ENCODE measurements at regions not wholly inside any gene's neighbourhood (a gene's known extent, or its start where the extent isn't known, plus 50 kb on each side); places are given as distances from the start of the nearest gene placed in this dataset.

DNA sequence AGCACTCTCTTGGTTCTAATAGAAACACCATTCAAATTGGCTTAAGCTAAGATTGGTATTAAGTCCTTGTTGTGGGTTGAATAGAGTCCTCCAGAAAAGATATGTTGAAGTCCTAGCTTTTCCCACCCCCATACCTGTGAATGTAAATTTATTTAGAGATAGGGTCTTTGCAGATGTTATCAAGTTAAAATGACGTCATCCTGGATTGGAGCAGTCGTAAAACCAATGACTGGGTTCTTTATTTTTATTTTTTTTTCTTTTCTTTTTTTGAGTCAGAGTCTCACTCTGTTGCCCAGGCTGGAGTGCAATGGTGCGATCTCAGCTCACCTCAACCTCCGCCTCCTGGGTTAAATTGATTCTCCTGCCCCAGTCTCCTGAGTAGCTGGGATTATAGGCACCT is 658.6 kb upstream of the RBFOX1 start:
- no peak for DNase-seq
- Histone ChIP-seq H3K36me3 (ENCODE audit: control insufficient read depth in 4 of 4, insufficient read depth in 4 of 4, low read length in 4 of 4) (no peaks in the 10 kb centered on the region), H3K9me3 (ENCODE audit: control insufficient read depth in 4 of 4, insufficient read depth in 3 of 4, low read length in 3 of 4) (no peaks in the 10 kb centered on the region), H3K4me3 (no peak overlapping the region), H3K27me3 (ENCODE audit: control insufficient read depth in 3 of 3, insufficient read depth in 3 of 3, low read length in 2 of 3) (no peaks in the 10 kb centered on the region), H3K4me1 (ENCODE audit: control insufficient read depth in 5 of 5, insufficient read depth in 5 of 5, low read length in 5 of 5) (no peaks in the 10 kb centered on the region), H3K27ac (ENCODE audit: low read depth in 1 of 2, low read length in 1 of 2) (no peak overlapping the region), H3K9ac (ENCODE audit: insufficient read depth in 1 of 2, low read length in 2 of 2) (no peak overlapping the region)
- 85 to 89% methylated on average over 4 of the region's 4 CpGs for WGBS, 2 donors
- TF ChIP-seq, protein P1, sequence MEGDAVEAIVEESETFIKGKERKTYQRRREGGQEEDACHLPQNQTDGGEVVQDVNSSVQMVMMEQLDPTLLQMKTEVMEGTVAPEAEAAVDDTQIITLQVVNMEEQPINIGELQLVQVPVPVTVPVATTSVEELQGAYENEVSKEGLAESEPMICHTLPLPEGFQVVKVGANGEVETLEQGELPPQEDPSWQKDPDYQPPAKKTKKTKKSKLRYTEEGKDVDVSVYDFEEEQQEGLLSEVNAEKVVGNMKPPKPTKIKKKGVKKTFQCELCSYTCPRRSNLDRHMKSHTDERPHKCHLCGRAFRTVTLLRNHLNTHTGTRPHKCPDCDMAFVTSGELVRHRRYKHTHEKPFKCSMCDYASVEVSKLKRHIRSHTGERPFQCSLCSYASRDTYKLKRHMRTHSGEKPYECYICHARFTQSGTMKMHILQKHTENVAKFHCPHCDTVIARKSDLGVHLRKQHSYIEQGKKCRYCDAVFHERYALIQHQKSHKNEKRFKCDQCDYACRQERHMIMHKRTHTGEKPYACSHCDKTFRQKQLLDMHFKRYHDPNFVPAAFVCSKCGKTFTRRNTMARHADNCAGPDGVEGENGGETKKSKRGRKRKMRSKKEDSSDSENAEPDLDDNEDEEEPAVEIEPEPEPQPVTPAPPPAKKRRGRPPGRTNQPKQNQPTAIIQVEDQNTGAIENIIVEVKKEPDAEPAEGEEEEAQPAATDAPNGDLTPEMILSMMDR (IDR thresholded peaks at IDR 0.05; ENCODE audit: control extremely low read depth, extremely low read depth): no peak
- no peak for ATAC-seq (ENCODE audit: insufficient read depth, low FRiP score)

DNA sequence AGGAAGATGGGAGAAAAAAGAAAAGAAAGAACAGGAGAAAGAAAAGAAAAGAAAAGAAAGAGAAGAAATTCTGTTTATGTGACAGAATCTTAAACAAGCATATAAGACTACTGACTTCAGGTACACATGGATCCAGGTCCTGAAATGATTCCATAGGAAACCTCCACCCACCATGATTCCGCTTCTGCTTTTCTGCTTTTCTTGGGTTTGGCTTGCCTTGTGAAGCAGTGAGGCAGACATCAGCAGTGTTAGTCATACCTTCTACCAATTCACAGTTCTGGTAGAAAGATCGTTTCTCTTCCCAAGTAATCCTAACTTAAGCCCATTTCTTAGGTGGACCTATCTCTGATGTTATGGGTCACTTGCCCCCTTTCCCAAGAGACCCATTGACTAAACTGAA is 660.1 kb upstream of the RBFOX1 start:
- DNase-seq (no peak), ATAC-seq (ENCODE audit: insufficient read depth, low FRiP score) (no peak)
- Histone ChIP-seq H3K27ac (ENCODE audit: low read depth in 1 of 2, low read length in 1 of 2) (no peak overlapping the region), H3K27me3 (ENCODE audit: control insufficient read depth in 3 of 3, insufficient read depth in 3 of 3, low read length in 2 of 3) (no peaks in the 10 kb centered on the region), H3K9ac (ENCODE audit: insufficient read depth in 1 of 2, low read length in 2 of 2) (no peak overlapping the region), H3K36me3 (ENCODE audit: control insufficient read depth in 4 of 4, insufficient read depth in 4 of 4, low read length in 4 of 4) (no peaks in the 10 kb centered on the region), H3K4me1 (ENCODE audit: control insufficient read depth in 5 of 5, insufficient read depth in 5 of 5, low read length in 5 of 5) (no peaks in the 10 kb centered on the region), H3K9me3 (ENCODE audit: control insufficient read depth in 4 of 4, insufficient read depth in 3 of 4, low read length in 3 of 4) (no peaks in the 10 kb centered on the region), H3K4me3 (no peak overlapping the region)
- TF ChIP-seq, protein P1 (IDR thresholded peaks at IDR 0.05; ENCODE audit: control extremely low read depth, extremely low read depth): no peak
- whole genome bisulfite sequencing, 2 donors: 62 to 77% methylated on average over 2 of the region's 2 CpGs

DNA sequence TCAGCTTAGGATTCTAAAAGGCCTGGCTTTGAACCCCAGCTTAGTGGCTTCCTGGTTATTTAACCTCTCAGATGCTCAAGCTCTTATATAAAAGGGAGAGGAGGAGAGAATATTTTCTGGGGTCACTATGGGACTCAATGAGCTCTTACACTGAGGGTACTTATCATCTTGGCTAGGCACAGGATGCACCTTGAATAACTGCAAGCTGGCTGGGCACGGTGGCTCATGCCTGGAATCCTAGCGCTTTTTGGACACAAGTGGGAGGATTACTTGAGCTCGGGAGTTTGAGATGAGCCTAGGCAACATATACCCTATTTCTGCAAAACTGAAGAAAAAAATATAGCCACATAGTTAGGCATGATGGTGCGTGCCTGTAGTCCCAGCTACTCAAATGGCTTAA is 665.3 kb upstream of the RBFOX1 start:
- Histone ChIP-seq H3K9me3 (ENCODE audit: control insufficient read depth in 4 of 4, insufficient read depth in 3 of 4, low read length in 3 of 4) (no peaks in the 10 kb centered on the region), H3K4me3 (no peak overlapping the region), H3K4me1 (ENCODE audit: control insufficient read depth in 5 of 5, insufficient read depth in 5 of 5, low read length in 5 of 5) (no peaks in the 10 kb centered on the region), H3K36me3 (ENCODE audit: control insufficient read depth in 4 of 4, insufficient read depth in 4 of 4, low read length in 4 of 4) (no peaks in the 10 kb centered on the region), H3K9ac (ENCODE audit: insufficient read depth in 1 of 2, low read length in 2 of 2) (no peak overlapping the region), H3K27me3 (ENCODE audit: control insufficient read depth in 3 of 3, insufficient read depth in 3 of 3, low read length in 2 of 3) (no peaks in the 10 kb centered on the region), H3K27ac (ENCODE audit: low read depth in 1 of 2, low read length in 1 of 2) (no peak overlapping the region)
- no peak for DNase-seq
- TF ChIP-seq, protein P1 (IDR thresholded peaks at IDR 0.05; ENCODE audit: control extremely low read depth, extremely low read depth): no peak
- 77 to 81% methylated on average over 4 of the region's 4 CpGs for WGBS, 2 donors
- no peak for ATAC-seq (ENCODE audit: insufficient read depth, low FRiP score)

DNA sequence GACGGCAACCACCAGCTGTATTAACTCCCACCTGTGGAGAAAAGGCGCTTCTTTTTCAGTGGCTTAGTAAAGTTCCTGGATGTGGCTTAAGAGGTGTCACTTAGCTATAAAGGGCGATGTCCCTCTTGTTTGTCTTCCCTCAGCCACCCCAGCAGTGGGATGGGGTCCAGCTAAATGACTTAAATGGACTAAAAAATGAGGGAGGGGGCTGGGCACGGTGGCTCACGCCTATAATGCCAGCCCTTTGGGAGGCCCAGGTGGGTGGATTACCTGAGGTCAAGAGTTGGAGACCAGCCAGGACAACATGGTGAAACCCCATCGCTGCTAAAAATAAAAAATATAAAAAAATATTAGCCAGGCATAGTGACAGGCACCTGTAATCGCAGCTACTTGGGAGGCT is 667.5 kb upstream of the RBFOX1 start:
- Histone ChIP-seq H3K4me3 (no peak overlapping the region), H3K4me1 (ENCODE audit: control insufficient read depth in 5 of 5, insufficient read depth in 5 of 5, low read length in 5 of 5) (no peaks in the 10 kb centered on the region), H3K36me3 (ENCODE audit: control insufficient read depth in 4 of 4, insufficient read depth in 4 of 4, low read length in 4 of 4) (no peaks in the 10 kb centered on the region), H3K9me3 (ENCODE audit: control insufficient read depth in 4 of 4, insufficient read depth in 3 of 4, low read length in 3 of 4) (no peaks in the 10 kb centered on the region), H3K27ac (ENCODE audit: low read depth in 1 of 2, low read length in 1 of 2) (no peak overlapping the region), H3K27me3 (ENCODE audit: control insufficient read depth in 3 of 3, insufficient read depth in 3 of 3, low read length in 2 of 3) (no peaks in the 10 kb centered on the region), H3K9ac (ENCODE audit: insufficient read depth in 1 of 2, low read length in 2 of 2) (no peak overlapping the region)
- ATAC-seq (ENCODE audit: insufficient read depth, low FRiP score) (no peak), DNase-seq (no peak)
- TF ChIP-seq, protein P1 (IDR thresholded peaks at IDR 0.05; ENCODE audit: control extremely low read depth, extremely low read depth): no peak
- 75 to 84% methylated on average over 7 of the region's 7 CpGs for WGBS, 2 donors

All from lung (tissue), 11 donors.